Lower leg skin (tissue), 3 donors: ENCODE measurements at regions not wholly inside any gene's neighbourhood (a gene's known extent, or its start where the extent isn't known, plus 50 kb on each side); places are given as distances from the start of the nearest gene placed in this dataset.

ENCODE experiments used
- POLR2A ChIP-seq, 2 donors: fragments of 450-650 bp; IDR thresholded peaks; one replicate each; pipeline ENCODE4 v1.6.1; 2016 to 2017; ENCODE audit warnings: antibody characterized with exemption in 2 of 2, mild to moderate bottlenecking in 1 of 2, moderate library complexity in 1 of 2
- TF ChIP-seq, protein P1 (sequence below), 3 donors: fragments of 450-650 bp; IDR thresholded peaks; one replicate each; pipeline ENCODE4 v1.5.1; 2016; ENCODE audit warnings: antibody characterized with exemption in 3 of 3, mild to moderate bottlenecking in 3 of 3, moderate library complexity in 2 of 3

DNA sequence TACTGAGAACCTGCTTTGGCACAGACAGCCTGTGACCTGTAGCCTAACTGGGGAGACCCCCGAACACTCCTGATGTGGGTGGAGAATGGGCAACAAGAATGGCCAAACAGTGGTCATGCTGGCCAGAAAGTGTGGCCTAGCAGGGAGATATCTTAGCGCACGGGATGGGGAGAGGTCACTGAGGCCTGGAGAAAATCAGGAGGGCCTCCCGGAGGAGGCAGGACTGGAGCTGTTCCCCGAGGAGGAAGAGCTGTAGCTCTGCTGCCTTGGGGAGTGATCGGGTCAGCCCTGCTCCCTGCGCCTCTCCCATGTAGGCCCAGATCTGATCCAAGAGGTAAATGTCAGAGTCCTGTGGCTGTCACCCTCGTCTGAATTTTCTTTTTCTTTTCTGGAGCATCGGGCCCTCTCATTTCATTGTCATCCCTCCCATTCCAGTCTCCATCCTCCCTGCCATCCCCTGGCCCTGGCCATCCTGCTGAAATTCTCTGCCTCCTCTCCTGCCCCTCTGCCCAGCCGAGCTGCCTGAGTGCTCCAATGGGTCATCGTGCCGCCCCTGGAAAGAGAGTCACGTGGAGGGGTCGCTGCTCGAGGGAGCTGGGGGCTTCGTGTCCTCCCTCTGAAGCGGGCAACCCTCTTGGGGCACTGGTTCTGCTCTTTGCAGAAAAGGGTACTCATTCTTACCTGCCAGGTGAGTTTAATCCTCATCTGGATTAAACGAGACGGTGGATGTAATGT lies 242.9 kb downstream of the HAUS1 start:
- no peak for TF ChIP-seq POLR2A (IDR thresholded peaks at IDR 0.05)
- TF ChIP-seq, protein P1, sequence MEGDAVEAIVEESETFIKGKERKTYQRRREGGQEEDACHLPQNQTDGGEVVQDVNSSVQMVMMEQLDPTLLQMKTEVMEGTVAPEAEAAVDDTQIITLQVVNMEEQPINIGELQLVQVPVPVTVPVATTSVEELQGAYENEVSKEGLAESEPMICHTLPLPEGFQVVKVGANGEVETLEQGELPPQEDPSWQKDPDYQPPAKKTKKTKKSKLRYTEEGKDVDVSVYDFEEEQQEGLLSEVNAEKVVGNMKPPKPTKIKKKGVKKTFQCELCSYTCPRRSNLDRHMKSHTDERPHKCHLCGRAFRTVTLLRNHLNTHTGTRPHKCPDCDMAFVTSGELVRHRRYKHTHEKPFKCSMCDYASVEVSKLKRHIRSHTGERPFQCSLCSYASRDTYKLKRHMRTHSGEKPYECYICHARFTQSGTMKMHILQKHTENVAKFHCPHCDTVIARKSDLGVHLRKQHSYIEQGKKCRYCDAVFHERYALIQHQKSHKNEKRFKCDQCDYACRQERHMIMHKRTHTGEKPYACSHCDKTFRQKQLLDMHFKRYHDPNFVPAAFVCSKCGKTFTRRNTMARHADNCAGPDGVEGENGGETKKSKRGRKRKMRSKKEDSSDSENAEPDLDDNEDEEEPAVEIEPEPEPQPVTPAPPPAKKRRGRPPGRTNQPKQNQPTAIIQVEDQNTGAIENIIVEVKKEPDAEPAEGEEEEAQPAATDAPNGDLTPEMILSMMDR (IDR thresholded peaks at IDR 0.05): no peak
